Testis (tissue), 2 donors: ENCODE measurements at regions not wholly inside any gene's neighbourhood (a gene's known extent, or its start where the extent isn't known, plus 50 kb on each side); places are given as distances from the start of the nearest gene placed in this dataset.

Experiments
- CTCF ChIP-seq, 3 experiments: fragments of 450-650 bp in 2 of 3; fragments of 200-600 bp in 1 of 3; sonication (generic) in 1 of 3; IDR thresholded peaks; one replicate each; pipeline ENCODE4 v1.5.1; 2016 to 2019; ENCODE audit warnings: antibody characterized with exemption in 3 of 3, mild to moderate bottlenecking in 2 of 3, moderate library complexity in 1 of 3
- POLR2A ChIP-seq: fragments of 450-650 bp; IDR thresholded peaks from one replicate; pipeline ENCODE4 v1.6.1; 2017; ENCODE audit warnings: antibody characterized with exemption, mild to moderate bottlenecking, moderate library complexity

GRCh38 chr12:80018119-80018518, 81.2 kb upstream of the OTOGL start:
- TF ChIP-seq CTCF (IDR thresholded peaks at IDR 0.05): no peak
- no peak for TF ChIP-seq POLR2A
